Inferior parietal cortex (tissue), 1 donor: ENCODE measurements at regions not wholly inside any gene's neighbourhood (a gene's known extent, or its start where the extent isn't known, plus 50 kb on each side); places are given as distances from the start of the nearest gene placed in this dataset.
A peak's percentile ranks its signal among the peaks of the same experiment; 100 is the strongest.
"Not testable (repeated sequence)": the region's sequence is repeated elsewhere in the genome, so short reads cannot be mapped to it uniquely, and the experiment has no call there.

Experiments
- DNase-seq: peaks from one replicate; pipeline ENCODE4 v3.0.0-alpha.2; 2016; ENCODE audit errors: extremely low spot score

DNA sequence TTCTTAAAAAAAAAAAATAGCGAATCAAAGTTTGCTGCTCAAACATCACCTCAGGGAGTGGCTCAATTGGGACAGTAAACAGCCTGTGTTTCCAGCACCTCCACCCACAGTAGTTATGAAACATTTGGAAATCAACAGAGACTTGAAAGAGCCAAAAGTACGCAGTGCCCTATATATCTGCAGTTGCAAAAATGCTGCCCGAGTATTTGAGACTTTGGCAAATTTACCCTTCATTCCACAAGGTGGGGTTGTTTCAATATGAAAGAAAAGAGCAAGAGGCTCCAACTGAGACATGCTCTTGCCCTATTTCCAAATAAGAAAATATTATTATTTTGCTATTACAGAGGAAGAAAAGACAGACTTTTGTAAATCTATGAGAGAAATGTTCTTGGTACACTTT is 851.1 kb upstream of the RAG2 start:
- DNase-seq = peak; percentile 65

DNA sequence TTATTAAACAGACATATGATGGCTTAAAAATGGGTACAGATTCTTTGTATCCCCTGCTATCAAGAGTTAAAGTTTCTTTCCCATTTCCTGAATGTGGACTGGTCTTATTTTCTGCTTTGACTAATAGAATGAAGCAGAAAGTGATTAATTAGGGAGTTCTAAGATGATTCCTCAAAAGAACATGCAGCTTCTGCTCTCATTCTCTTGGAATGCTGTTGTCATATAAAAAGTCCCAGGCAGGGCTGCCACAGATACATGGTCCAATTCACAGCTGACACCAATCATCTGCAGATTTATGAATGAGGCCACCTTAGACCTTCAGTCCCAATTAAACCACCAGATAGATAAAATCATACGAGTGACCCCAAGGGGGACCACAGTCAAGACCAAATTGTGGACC is 844.5 kb upstream of the RAG2 start:
- DNase-seq = no peak

DNA sequence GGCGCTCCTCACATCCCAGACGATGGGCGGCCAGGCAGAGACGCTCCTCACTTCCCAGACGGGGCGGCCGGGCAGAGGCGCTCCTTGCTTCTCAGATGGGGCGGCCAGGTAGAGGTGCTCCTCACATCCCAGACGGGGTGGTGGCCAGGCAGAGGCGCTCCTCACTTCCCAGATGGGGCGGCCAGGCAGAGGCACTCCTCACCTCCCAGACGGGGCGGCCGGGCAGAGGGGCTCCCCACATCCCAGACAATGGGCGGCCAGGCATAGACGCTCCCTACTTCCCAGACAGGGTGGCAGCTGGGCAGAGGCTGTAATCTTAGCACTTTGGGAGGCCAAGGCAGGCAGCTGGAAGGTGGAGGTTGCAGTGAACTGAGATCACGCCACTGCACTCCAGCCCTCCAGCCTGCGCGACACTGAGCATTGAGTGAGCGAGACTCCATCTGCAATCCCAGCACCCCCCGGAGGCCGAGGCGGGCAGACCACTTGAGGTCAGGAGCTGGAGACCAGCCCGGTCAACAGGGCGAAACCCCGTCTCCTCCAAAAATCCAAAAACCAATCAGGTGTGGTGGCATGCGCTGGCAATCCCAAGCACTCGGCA is 833.7 kb upstream of the RAG2 start:
- DNase-seq = not testable (repeated sequence)

DNA sequence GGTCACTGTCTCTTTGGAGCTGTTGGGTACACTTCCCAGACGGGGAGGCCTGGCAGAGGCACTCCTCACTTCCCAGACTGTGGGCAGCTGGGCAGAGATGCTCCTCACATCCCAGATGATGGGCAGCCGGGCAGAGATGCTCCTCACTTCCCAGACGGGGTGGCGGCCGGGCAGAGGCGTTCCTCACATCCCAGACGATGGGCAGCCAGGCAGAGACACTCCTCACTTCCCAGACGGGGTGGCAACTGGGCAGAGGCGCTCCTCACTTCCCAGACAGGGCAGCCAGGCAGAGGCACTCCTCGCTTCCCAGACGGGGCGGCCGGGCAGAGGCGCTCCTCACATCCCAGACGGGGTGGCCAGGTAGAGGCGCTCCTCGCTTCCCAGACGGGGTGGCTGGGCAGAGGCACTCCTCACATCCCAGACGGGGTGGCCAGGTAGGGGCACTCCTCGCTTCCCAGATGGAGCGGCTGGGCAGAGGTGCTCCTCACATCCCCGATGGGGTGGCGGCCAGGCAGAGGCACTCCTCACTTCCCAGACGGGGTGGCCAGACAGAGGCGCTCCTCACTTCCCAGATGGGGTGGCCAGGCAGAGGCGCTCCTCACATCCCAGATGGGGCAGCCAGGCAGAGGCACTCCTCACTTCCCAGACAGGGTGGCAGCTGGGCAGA is 833.1 kb upstream of the RAG2 start:
- DNase-seq = not testable (repeated sequence)

DNA sequence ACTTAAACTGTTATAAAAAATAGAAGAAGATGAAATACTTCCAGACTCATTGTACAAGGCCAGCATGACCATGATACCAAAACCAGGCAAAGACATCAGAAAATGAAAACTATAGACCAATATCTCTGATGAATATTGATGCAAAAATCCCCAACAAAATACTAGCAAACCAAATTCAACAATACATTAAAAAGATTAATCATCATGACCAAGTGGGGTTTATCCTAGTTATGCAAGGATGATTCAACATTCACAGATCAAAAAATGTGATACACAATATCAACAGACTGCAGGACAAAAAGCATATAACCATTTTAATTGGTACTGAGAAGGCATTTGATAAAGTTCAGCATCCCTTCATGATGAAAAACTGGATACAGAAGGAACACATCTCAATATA is 824.5 kb upstream of the RAG2 start:
- DNase-seq = no peak

DNA sequence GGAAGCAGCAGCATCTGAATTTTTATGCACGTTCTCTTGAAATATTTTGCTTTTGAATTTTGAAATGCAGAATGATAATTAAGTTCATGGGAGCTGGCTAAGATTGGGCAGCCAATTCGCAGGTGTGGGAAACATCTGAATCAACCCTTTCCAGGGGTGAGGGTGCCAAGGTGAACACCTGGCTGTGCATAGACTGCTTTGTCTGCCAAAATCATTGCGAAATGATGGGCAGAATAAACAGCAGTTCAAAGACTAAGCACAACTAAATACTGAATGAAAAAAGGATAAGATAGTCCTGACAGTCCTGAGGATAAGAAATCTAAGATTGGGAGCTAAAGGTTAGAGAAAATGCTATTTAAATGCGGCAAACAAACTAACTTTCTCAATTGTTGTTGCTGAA is 813.3 kb upstream of the RAG2 start:
- DNase-seq = no peak

DNA sequence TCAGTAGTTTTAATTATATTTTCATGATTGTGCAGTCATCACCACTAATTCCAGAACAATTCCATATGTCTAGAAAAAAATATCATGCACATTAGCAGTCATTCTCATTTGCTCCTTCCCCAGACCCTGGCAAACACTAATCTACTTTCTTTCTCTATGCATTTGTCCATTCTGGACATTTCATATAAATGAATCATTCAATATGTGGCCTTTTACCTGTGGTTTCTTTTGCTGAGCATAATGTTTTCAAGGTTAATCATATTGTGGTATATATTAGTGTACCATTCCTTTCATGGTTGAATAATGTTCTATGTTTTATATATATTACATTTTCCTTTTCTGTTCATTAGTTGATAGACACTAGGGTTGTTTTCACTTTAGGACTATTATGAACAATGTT is 811.1 kb upstream of the RAG2 start:
- no peak for DNase-seq

DNA sequence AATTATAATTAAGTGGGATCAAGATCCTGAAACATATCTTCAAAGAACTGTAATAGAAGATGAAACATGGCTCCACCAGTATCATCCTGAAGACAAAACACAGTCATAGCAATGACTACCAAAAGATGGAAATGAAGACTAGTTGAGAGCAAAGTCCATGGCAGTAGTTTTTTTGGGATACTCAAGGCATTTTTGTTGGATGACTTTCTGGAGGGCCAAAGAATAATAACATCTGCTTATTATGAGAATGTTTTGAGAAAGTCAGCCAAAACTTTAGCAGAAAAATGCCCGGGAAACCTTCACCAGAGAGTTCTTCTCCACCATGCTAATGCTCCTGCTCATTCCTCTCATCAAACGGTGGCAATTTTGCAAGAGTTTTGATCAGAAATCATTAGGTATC is 809.4 kb upstream of the RAG2 start:
- no peak for DNase-seq

DNA sequence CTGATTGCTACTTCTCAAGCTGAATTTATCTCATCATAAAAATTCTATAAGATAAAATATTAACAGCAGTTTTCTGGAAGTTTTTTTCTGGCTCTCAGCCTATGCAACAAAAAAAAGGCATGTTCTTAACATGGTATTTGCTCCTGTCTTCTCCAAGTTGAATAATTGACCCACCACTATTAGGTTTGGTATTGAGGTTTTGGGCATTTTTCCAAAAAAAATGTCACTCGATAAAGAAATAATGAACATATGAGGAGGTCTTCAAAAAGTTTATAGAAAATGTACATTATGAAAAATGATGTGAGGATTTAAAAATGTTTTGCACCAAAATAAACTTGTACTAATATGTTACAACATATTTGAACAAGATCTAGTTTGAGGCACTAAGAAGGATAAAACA is 808.6 kb upstream of the RAG2 start:
- DNase-seq = no peak

DNA sequence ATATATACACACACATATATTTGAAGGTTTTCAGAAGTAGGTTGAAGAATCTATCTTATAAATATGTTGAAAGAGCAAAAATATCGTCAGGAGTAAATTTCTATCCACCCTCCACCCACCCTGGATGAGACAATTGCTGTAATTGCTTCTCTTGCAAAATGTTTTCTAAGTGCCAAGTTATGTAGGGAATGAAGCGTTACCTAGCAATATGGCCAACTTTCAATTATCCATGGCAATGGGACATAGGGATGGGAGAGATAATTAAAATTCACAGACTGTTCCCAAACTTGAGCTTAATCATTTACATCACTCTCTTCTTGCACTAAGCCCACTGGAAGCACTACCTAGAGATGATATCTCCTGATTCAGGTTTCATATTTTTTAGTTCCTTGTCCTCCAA is 806.2 kb upstream of the RAG2 start:
- no peak for DNase-seq

DNA sequence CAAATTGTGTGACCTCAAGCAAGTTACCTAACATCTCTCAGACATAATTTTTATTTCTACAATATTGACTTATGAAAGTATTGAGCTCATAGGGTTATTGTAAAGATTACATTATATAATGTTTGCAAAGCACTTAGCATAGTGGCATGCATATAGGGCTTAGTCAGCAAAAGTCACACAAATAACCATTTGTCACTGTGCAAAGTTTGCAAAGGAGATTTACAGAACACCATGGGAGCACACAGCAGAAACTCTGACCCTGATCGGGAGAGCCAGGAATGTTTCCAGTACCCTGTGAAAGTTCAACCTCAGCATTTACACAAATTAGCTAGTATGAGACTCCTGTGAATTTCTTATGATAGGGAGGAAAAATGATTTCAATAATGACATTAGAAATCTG is 804.6 kb upstream of the RAG2 start:
- DNase-seq = no peak

DNA sequence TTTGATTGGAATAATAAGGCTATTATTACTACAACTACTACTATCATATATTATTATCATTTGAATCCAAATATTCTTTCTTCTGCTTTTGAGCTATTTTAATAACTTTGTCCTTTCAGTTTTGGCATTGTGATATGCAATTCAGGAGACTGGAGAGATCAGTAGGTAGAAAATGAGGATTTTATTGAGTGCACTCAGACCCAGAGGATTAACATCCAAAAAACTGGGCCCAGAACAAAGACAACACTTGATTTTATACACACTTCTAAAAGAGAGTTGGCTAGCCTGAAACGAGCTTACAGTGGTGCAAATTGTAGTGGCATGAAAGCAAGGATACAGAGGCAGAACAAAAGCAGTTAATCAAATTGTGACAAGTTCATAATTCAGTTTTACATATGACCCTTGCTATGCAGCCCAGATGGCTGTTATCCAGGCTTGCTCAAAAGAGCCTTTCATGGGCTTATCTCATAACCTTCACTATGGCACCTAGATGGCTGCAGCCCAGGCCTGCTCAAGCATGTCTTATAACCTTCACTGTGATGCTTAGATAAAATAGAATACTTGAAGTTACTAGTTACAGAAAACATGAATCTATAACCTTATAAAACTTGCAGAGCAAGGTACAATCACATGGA is 796.3 kb upstream of the RAG2 start:
- DNase-seq = no peak

DNA sequence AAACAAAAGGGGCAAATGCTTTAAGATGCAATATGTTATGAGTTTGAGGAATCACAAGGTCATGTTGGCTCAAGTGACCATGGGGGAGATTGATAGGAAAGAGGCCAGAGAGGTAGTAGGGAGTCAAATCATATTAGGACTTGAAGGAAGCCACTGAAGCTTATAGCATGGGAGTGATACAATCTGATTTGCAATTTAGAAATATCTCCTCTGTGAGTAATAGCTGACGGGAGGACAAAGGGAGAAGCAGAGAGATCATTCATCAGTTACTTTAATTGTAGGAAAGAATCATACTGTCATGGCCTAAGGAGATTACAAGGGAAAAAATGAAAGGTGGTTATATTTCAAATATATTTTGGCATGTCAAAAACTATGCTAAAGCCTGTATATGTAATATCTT is 793.6 kb upstream of the RAG2 start:
- no peak for DNase-seq

DNA sequence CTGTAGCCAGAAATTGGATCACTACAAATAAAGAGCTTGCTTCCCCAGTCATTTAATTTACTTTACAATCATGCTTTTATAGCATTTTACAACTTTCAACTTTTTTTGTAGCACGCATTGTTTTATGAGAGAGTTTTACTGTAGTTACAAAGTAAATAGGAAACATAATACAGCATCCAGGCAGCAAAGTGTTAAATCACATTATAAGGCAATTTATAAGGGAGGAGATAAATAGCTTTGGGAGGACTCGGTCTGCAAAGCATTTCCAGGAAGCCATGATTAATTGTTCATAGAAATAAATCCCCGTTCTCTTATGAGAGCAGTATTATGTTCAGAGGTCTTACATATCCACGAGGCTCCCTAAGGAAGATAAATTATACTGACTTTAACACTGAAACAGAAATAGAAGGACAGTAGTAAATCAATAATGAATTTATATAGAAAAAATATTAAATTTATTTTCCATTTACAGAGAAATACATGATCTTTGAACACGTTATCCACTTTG is 792.6 kb upstream of the RAG2 start:
- DNase-seq = no peak

DNA sequence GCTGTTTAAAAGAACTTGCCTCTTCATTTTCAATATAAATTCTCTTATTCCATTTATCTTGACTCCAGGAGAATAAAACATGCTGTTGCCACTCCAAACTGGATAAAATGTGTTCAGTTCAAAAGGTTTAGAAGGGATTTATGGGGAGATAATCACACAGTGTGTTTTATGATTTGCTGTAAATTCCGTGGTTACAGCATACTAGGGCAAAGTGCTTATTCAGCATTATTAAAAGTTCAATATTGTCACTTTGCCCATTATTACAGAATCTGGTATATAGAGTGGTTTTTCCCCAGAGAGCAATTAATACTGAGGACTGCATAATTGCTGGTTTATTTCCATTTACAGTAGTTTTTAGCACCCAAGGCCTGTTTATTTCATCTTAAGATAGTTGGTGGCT is 780.9 kb upstream of the RAG2 start:
- no peak for DNase-seq

DNA sequence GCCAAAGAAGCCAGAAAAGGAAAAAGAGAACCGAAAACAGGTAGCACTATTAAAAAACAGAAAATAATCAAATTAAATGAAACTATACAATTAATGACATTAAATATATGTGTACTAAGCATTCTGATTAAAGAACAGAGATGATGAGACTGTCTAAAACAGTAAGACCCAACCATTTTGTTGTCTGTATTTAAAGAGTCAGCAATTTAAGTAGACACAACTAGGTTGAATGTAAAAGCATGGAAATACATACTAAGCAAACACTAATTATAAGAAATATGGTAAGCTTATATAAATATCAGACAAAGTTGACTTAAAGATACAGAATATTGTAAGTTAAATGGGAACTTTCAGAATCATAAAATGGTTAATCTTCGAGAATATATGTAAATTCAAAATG is 774.6 kb upstream of the RAG2 start:
- DNase-seq = no peak

DNA sequence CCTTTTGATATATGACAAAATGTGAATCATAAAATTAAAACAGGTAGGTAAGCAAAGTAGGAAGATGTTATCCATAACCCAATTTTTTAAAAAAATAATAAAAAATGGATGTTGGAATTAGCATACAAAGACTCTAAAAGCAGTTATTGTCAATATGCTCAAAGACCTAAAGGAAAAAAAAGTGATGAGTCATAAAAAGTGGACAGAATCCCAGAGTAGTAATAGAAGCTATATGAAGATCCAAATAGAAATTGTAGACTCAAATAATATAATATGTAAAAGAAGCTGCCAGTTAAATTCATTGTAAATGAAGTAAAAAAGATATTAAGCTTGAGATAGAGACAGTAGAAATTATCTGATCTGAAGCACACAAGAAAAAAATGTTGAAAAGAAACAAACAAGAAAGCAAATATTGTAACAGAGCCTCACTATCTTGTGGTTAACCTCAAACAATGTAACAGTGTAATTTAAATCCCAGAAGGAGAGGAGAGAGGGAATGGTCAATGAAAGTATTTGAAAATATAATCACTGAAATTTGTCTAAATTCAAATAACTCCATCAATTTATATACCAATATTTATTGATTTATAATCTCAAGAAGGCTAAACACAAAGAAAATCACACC is 773.4 kb upstream of the RAG2 start:
- DNase-seq = no peak

DNA sequence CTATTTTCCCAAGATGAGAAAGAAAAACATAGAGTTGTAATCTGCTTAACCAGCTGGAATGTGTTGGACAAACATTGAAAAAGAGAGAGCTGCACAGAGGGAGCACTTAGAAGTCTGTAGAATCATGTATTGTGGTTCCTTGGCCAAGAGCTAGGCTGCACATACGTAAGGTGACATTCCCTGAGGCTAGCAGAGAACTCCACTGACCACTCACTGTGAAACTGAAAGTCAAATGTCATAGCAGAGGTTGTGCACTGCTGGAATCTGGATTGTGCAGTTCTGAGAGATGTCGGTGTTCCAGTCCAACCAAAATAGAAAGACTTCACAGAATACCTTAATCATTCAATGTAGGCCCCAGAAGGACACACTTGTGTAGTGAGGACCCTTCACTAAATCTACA is 772.8 kb upstream of the RAG2 start:
- DNase-seq = no peak

DNA sequence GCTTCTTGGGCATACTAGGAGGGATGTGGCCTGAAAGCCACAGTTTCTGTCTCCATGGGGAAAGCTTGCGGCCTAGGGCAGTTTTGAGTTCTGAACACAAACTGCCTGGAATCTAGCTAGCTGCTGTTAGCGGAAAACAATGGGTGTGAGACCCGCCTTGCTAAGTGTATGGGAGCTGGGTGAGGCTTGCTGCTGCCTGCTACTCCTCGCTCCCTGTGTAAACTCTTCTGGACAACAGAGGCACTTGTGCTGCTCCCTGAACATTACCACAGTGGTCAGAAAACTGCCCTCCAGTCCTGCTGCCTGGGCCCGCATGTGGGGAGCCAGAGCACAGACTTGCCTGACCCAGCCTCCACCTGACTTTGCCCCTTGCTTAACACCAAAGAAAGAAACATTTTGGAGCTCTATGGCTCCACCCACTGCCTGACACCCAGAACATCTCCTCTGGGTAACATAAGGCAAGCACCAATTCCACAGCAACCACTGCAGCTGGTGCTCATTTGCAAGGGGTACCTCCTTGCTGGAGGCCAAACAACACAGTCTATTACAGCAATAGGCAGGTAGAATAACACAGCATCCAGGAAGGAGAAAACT is 766.3 kb upstream of the RAG2 start:
- DNase-seq = no peak

DNA sequence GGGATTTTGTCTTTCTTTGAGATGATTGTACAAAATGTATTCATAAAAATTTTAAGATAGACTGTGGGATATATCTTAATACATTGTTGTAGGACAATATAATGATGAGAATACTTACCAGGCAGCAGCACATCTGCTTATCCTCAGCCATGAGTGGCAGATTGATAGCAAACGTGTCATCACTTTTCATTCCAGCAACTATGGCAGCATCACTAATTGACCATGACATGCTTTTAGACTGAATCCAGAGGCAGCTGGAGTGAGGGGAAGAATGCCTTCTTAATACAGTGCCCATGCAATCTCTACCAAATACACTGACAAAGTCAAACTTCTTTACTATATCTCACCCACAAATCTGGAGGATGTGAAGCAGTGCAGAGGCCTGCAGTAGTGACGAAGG is 755.2 kb upstream of the RAG2 start:
- no peak for DNase-seq

DNA sequence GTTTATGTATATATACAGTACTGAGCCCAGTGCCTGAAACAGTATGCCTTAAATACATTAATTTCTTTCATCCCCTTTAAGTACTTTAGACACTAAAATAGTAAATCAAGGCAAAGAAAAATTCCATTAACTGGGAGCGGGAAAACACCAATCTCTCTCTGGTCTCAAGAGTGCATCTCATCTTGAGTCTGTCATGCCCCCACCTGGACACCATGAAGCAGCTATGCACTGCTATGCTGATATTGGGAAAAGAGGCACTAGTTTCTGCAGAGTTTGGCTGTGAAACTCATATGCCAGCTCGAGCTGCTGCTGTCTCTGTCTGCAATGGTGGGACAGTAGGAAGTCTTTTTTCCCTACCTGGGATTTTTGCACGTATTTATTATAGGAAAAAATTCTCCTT is 754.4 kb upstream of the RAG2 start:
- no peak for DNase-seq

DNA sequence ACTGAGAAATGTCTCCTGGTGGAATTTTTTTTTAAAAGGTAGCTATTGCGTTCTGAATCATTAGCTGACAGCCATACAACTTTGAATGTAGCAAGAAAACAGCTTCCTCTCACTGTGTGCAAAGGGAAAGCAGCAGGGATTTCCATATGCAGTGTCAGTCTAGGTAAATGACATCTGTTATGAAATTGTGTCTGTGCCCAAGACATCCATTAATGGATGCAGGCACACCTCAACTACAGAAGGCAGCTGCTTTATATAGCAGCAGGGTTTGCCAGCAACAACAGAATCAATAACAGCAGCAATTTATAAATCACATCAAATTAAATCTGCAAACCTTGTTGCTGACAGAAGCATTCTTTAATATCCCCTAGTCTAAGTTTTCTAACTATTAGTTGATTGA is 745.3 kb upstream of the RAG2 start:
- no peak for DNase-seq

DNA sequence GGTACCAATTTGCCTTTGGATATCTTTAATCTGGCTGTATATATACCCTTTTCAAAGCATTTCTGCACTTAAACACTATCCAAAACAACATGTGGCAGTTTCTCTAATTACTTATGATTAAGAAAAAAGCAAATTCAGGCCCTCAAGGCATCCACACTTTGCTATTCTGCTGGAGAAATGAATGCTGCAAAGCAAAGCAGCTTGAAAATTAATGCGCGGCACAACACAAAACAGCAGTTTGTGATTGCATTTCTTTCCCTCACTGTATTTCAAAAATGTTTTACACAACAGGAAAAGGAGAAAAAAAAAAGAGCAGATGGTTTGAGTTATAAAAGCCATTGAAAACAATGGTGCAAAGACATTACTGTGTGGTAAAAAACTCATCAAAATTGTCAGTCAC is 738.4 kb upstream of the RAG2 start:
- no peak for DNase-seq
